NB4 (cell line): ENCODE measurements at regions not wholly inside any gene's neighbourhood (a gene's known extent, or its start where the extent isn't known, plus 50 kb on each side); places are given as distances from the start of the nearest gene placed in this dataset.

Experiments
- DNase-seq: peaks from one replicate; pipeline ENCODE4 v3.0.0; 2010; ENCODE audit warnings: low read depth
- H3K4me3 ChIP-seq: one replicate; pipeline ENCODE4 v1.5.1; 2011; ENCODE audit warnings: mild to moderate bottlenecking, low read depth, low read length, moderate library complexity
- MAX ChIP-seq: IDR thresholded peaks from 2 replicates; pipeline ENCODE4 v1.6.1; 2011; ENCODE audit warnings: low read depth, low read length
- MYC ChIP-seq: IDR thresholded peaks from 2 replicates; pipeline ENCODE4 v1.6.1; 2011; ENCODE audit warnings: low read depth, low read length
- POLR2A ChIP-seq: IDR thresholded peaks from 2 replicates; pipeline ENCODE4 v1.6.1; 2011; ENCODE audit warnings: mild to moderate bottlenecking; ENCODE audit not compliant: insufficient read length; ENCODE audit errors: extremely low read depth
- TF ChIP-seq, protein P1 (sequence below): IDR thresholded peaks from one replicate; pipeline ENCODE4 v1.5.1; 2012; ENCODE audit warnings: low read depth, low read length

DNA sequence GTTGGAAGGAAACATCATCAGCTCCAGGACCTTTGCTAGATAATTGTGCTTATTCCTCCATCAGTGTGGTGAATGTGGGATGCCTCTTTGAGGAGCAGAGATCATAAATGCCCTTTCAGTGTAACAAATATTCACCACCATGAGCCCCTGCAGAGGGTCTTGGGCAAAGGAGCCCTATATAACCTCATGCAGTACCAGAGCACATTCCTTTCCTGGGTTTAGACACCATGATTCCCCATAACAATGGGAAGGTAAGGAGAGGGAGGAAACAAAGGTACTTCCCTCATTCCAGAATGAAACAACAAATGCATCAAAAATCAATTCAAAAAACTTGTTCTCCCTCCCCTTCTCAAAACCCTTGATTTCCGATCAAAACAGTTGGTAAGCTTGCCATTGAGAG is 103.4 kb upstream of the PROX1 start:
- H3K4me3 ChIP-seq: no peak overlapping the region
- no peak for DNase-seq
- TF ChIP-seq MAX: no peak
- no peak for TF ChIP-seq POLR2A
- TF ChIP-seq MYC: no peak

GRCh38 chr1:213884942-213885341 is 102.8 kb upstream of the PROX1 start:
- H3K4me3 ChIP-seq: no peak overlapping the region
- no peak for DNase-seq
- TF ChIP-seq, protein P1, sequence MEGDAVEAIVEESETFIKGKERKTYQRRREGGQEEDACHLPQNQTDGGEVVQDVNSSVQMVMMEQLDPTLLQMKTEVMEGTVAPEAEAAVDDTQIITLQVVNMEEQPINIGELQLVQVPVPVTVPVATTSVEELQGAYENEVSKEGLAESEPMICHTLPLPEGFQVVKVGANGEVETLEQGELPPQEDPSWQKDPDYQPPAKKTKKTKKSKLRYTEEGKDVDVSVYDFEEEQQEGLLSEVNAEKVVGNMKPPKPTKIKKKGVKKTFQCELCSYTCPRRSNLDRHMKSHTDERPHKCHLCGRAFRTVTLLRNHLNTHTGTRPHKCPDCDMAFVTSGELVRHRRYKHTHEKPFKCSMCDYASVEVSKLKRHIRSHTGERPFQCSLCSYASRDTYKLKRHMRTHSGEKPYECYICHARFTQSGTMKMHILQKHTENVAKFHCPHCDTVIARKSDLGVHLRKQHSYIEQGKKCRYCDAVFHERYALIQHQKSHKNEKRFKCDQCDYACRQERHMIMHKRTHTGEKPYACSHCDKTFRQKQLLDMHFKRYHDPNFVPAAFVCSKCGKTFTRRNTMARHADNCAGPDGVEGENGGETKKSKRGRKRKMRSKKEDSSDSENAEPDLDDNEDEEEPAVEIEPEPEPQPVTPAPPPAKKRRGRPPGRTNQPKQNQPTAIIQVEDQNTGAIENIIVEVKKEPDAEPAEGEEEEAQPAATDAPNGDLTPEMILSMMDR: no peak
- TF ChIP-seq POLR2A (no peak), MAX (no peak), MYC (no peak)

DNA sequence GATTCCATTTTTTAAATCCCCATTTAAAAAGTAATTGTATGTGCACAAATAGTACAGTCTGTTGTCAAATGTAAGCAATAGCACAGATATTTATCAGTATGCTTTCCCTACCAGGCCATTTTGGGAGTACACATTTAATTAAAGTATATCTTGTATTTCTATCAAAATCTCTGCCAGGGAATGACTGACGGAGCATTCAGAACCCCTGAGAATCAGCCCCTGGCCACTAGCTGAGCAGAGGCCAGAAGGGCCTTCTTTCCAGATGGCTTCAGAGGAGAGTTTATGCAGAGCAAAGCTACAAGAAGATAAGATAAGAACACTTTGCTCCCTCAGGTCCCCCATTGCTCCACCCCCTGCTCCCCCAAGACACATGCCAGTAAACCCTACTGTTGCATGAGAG is 99.9 kb upstream of the PROX1 start:
- DNase-seq: no peak
- TF ChIP-seq POLR2A: no peak
- TF ChIP-seq, protein P1: no peak
- no peak for TF ChIP-seq MYC
- TF ChIP-seq MAX: no peak
- no peak overlapping the region for H3K4me3 ChIP-seq

DNA sequence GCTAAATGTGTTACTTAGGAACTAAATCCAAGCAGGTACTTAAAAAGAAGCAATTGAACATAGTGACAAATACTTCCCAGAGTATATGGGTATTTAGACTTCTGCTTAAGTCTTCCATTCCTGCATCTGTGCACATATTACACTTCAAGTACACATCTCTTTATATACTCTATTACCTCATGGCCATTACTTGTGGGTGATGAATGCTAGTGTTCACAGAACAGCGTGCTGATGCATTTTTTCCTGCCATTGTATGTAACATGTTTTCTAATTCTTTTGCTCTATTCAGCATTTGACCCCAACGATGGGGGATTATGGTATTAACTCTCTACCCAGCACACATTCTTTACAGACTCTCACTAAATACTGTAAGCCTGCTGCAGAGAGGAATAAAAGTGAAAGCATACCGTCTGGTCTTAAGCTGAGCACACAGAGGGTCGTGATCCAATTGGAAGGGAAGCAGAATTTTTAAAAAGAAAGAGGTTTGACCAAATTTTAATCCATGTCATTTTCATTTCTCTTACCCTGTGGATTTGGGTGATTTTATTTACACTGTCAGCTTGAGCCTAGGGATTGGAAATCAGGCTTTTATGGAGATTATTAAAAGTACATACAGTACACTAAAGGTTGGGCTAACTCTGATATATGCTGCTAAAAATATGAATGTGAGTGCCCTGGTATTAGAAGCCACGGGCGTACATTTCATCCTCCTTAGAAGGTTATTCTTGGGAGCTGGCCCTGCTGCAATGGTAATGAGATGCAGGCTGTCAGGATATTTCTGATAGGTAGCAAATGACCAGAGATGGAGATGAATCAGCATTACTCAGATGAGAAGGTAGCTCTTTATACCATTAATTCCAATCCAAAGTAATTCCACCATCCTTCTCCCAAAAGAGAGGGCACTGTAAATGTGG is 95.5 kb upstream of the PROX1 start:
- DNase-seq: no peak
- TF ChIP-seq POLR2A: no peak
- TF ChIP-seq MAX: no peak
- TF ChIP-seq MYC: no peak
- TF ChIP-seq, protein P1: no peak
- H3K4me3 ChIP-seq: no peak overlapping the region

DNA sequence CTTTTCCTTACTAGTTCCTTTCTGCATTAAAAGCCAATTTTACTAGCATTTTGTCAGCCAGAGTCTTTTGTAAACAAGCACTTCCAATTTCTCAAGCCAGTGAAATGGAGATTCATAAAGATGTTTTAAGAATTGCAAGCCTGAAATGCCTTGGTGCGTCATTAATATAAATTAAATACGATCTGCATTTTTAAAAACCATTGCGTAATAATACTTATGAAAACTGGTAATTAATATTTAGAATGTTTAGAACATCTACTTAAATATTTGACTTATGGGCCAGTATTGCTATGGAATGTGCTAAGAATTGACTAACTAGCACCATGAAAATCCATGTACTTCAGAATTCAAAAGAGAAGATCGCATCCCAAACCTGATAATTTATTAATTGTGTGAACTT is 89.1 kb upstream of the PROX1 start:
- TF ChIP-seq, protein P1: no peak
- TF ChIP-seq POLR2A: no peak
- no peak for TF ChIP-seq MAX
- TF ChIP-seq MYC: no peak
- no peak for DNase-seq

DNA sequence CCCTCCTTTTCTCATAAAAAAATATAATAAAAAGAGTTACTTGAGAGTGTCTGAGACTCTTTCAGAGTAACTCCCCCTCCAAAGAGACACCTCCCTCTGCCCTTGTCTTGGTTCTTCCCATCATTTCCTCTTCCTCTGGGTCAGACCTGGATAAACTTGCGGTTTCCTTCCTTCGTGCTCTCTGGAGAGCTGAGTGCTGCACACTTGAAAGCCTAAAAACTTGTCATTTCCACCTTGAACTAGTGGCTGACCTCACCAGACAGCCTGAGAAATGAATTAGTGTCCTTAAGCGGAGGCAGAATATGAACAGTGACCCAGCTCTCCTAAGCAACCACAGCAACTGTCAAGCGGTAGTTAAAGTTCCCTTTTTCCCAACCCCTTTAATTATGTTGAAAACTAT is 88.4 kb upstream of the PROX1 start:
- TF ChIP-seq POLR2A (no peak), MYC (no peak), MAX (no peak)
- TF ChIP-seq, protein P1: no peak
- H3K4me3 ChIP-seq: no peak overlapping the region
- peak; percentile 21 for DNase-seq

More for the DNA sequence above, 89.1 kb upstream of the PROX1 start:
- H3K4me3 ChIP-seq: no peak overlapping the region
